ENCODE measurements at regions not wholly inside any gene's neighbourhood (a gene's known extent, or its start where the extent isn't known, plus 50 kb on each side); places are given as distances from the start of the nearest gene placed in this dataset.

- no peak for TF ChIP-seq CTCF (IDR thresholded peaks at IDR 0.05; ENCODE audit: poor library complexity)
- no peak for TF ChIP-seq EZH2 (IDR thresholded peaks at IDR 0.05; ENCODE audit: borderline replicate concordance)
- TF ChIP-seq EZH2phosphoT487 (IDR thresholded peaks at IDR 0.05; ENCODE audit: low read depth, severe bottlenecking, unreplicated experiment): no peak
Measured at GRCh38 chr1:175861626-175862367, 118.4 kb upstream of the TNR start.

All from hepatocyte (in vitro differentiated cells).